ENCODE measurements at regions not wholly inside any gene's neighbourhood (a gene's known extent, or its start where the extent isn't known, plus 50 kb on each side); places are given as distances from the start of the nearest gene placed in this dataset.

DNA sequence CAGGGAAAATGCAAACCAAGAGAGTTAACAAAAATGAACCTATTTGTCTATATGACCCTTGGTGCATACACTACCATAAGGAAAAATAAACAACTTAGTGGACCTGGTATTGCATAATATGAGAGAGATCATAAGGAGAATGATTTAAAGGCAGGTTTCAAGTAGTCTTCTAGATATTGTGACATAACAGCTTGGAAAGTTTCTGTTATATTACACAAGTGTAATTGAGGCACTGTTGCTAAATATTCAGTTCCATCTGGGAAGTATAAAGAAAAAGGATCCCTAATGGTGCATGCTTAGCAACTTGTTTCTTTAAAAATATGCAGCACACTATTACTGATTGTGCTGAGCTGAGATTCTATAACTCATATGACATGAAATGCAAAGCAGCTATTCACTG is 252.2 kb upstream of the SPHKAP start:
- TF ChIP-seq, protein P1, sequence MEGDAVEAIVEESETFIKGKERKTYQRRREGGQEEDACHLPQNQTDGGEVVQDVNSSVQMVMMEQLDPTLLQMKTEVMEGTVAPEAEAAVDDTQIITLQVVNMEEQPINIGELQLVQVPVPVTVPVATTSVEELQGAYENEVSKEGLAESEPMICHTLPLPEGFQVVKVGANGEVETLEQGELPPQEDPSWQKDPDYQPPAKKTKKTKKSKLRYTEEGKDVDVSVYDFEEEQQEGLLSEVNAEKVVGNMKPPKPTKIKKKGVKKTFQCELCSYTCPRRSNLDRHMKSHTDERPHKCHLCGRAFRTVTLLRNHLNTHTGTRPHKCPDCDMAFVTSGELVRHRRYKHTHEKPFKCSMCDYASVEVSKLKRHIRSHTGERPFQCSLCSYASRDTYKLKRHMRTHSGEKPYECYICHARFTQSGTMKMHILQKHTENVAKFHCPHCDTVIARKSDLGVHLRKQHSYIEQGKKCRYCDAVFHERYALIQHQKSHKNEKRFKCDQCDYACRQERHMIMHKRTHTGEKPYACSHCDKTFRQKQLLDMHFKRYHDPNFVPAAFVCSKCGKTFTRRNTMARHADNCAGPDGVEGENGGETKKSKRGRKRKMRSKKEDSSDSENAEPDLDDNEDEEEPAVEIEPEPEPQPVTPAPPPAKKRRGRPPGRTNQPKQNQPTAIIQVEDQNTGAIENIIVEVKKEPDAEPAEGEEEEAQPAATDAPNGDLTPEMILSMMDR (IDR thresholded peaks at IDR 0.05) = no peak
- no peak for TF ChIP-seq POLR2A (IDR thresholded peaks at IDR 0.05)

All from thyroid gland (tissue), 4 donors.